SK-N-MC (cell line): ENCODE measurements at regions not wholly inside any gene's neighbourhood (a gene's known extent, or its start where the extent isn't known, plus 50 kb on each side); places are given as distances from the start of the nearest gene placed in this dataset.

Source experiments
- EZH2 ChIP-seq: fragments of 200-600 bp; sonication (generic); IDR thresholded peaks from one replicate; pipeline ENCODE4 v1.6.1; 2017; ENCODE audit warnings: antibody characterized with exemption
- FOXP2 ChIP-seq: optimal IDR thresholded peaks from 2 replicates; pipeline ENCODE3; 2011; ENCODE audit warnings: mild to moderate bottlenecking, moderate library complexity; ENCODE audit not compliant: insufficient read depth; ENCODE audit errors: extremely low read length, control extremely low read depth
- POLR2AphosphoS5 ChIP-seq: IDR thresholded peaks from 2 replicates; pipeline ENCODE4 v1.6.1; 2012; ENCODE audit warnings: mild to moderate bottlenecking, low read depth, low read length, borderline replicate concordance

DNA sequence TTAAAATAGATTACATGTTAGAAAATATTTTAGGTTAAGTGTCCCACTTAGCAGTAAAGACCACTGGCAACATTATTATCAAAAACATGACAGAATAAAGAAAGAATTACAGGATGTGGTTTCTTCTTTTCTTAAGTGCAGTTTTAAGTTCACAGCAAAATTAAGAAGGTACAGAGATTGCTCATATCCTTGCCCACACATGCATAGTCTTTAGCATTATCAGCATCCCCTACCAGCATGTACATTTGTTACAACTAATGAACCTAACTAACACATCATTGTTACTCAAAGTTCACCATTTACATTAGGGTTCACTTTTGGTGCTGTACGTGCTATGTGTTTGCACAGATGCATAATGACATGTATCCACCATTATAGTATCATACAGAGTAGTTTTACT lies 837.7 kb upstream of the CDH9 start:
- no peak for TF ChIP-seq EZH2
- no peak for TF ChIP-seq POLR2AphosphoS5
- no peak for TF ChIP-seq FOXP2
